OCI-LY1 (cell line): ENCODE measurements at regions not wholly inside any gene's neighbourhood (a gene's known extent, or its start where the extent isn't known, plus 50 kb on each side); places are given as distances from the start of the nearest gene placed in this dataset.

Experiments
- CTCF ChIP-seq: fragments of 200-600 bp; sonication (generic), shearing (Covaris generic); IDR thresholded peaks from 2 replicates; pipeline ENCODE4 v1.5.1; 2017; ENCODE audit warnings: mild to moderate bottlenecking, antibody characterized with exemption, low read length, moderate library complexity, mixed read lengths
- EZH2 ChIP-seq: fragments of 200-600 bp; sonication (generic), shearing (Covaris generic); IDR thresholded peaks from 2 replicates; pipeline ENCODE4 v1.8.0; 2017; ENCODE audit warnings: borderline replicate concordance, mixed run types, mild to moderate bottlenecking, antibody characterized with exemption, low read length, moderate library complexity, mixed read lengths

GRCh38 chr1:238027366-238027765 is 136.6 kb upstream of the ZP4 start:
- no peak for TF ChIP-seq CTCF
- TF ChIP-seq EZH2 = no peak
